Keratinocyte (primary cell): ENCODE measurements at regions not wholly inside any gene's neighbourhood (a gene's known extent, or its start where the extent isn't known, plus 50 kb on each side); places are given as distances from the start of the nearest gene placed in this dataset.

Experiments used
- DNase-seq: peaks from one replicate; pipeline ENCODE4 v3.0.0-alpha.2; 2011; ENCODE audit warnings: low read depth, missing footprints, low spot score
- FAIRE-seq: peaks from 2 replicates; lab custom pipeline; 2011; peaks lifted over from hg19 to GRCh38; lab: Jason Lieb, UNC
- H2AFZ ChIP-seq: 2 replicates; pipeline ENCODE4 v1.6.0; 2012; ENCODE audit warnings: low read length, control low read depth, inconsistent platforms; ENCODE audit not compliant: control insufficient read depth
- H3K27ac ChIP-seq: 2 replicates; pipeline ENCODE4 v1.5.1; 2011; ENCODE audit warnings: low read length; ENCODE audit not compliant: control insufficient read depth, insufficient read depth
- H3K27me3 ChIP-seq: 3 replicates; pipeline ENCODE4 v1.6.0; 2011; ENCODE audit warnings: low read length; ENCODE audit not compliant: control insufficient read depth, insufficient read depth; ENCODE audit errors: extremely low read depth
- H3K36me3 ChIP-seq, 2 experiments: 2 replicates in 1 of 2; 3 replicates in 1 of 2; pipeline ENCODE4 v1.5.1; 2011; ENCODE audit warnings: low read length in 2 of 2, mild to moderate bottlenecking in 1 of 2; ENCODE audit not compliant: control insufficient read depth in 2 of 2, insufficient read depth in 2 of 2; ENCODE audit errors: extremely low read depth in 1 of 2
- H3K4me1 ChIP-seq: 3 replicates; pipeline ENCODE4 v1.5.1; 2011; ENCODE audit warnings: low read length; ENCODE audit not compliant: control insufficient read depth, insufficient read depth; ENCODE audit errors: extremely low read depth
- H3K4me2 ChIP-seq: 3 replicates; pipeline ENCODE4 v1.6.0; 2011; ENCODE audit warnings: low read depth, low read length; ENCODE audit not compliant: control insufficient read depth, insufficient read depth; ENCODE audit errors: extremely low read depth
- H3K4me3 ChIP-seq, 3 experiments: fragments of 200-600 bp in 1 of 3; sonication (generic) in 1 of 3; 2 replicates in 2 of 3; 3 replicates in 1 of 3; pipeline ENCODE4 v1.5.1; 2011 to 2016; ENCODE audit warnings: low read length in 3 of 3, mild to moderate bottlenecking in 3 of 3, control low read depth in 2 of 3, inconsistent platforms in 1 of 3, low read depth in 1 of 3, mixed read lengths in 1 of 3, mixed run types in 1 of 3, moderate library complexity in 1 of 3; ENCODE audit not compliant: control insufficient read depth in 2 of 3, insufficient read depth in 2 of 3; ENCODE audit errors: extremely low read depth in 1 of 3
- H3K79me2 ChIP-seq: 2 replicates; pipeline ENCODE4 v1.6.0; 2012; ENCODE audit warnings: low read length; ENCODE audit not compliant: control insufficient read depth, insufficient read depth
- H3K9ac ChIP-seq: 3 replicates; pipeline ENCODE4 v1.6.0; 2011; ENCODE audit warnings: low read length; ENCODE audit not compliant: control insufficient read depth, insufficient read depth; ENCODE audit errors: extremely low read depth
- H3K9me1 ChIP-seq: 3 replicates; pipeline ENCODE4 v1.6.0; 2011; ENCODE audit warnings: low read length; ENCODE audit not compliant: control insufficient read depth, insufficient read depth; ENCODE audit errors: extremely low read depth
- H3K9me3 ChIP-seq: 2 replicates; pipeline ENCODE4 v1.5.1; 2012; ENCODE audit warnings: low read depth, low read length; ENCODE audit not compliant: control insufficient read depth
- H4K20me1 ChIP-seq: 3 replicates; pipeline ENCODE4 v1.6.0; 2011; ENCODE audit warnings: low read length; ENCODE audit not compliant: control insufficient read depth, insufficient read depth; ENCODE audit errors: extremely low read depth
- CTCF ChIP-seq, 3 experiments: IDR thresholded peaks in 1 of 3; conservative IDR thresholded peaks in 1 of 3; optimal IDR thresholded peaks in 1 of 3; 2 replicates in 2 of 3; 3 replicates in 1 of 3; pipeline versions ENCODE3 to v1.5.1; 2011; ENCODE audit warnings: low read length in 3 of 3, mild to moderate bottlenecking in 3 of 3, moderate library complexity in 2 of 3, control low read depth in 1 of 3, inconsistent platforms in 1 of 3; ENCODE audit not compliant: insufficient read depth in 2 of 3; ENCODE audit errors: extremely low read depth in 1 of 3
- EZH2 ChIP-seq: IDR thresholded peaks from one replicate; pipeline ENCODE4 v1.6.1; 2012; ENCODE audit warnings: inconsistent platforms, mild to moderate bottlenecking, low read length, moderate library complexity
- dilution Hi-C: fragments of 300-500 bp; cut with MboI; formaldehyde crosslinking; loops from one replicate; pipeline ENCODE4 v1.7.0; 2020; ENCODE audit warnings: low sequenced_read_pairs; ENCODE audit not compliant: extremely low pct_ligation_motif_present

GRCh38 chr13:84774111-84774510 lies 891.8 kb upstream of the SLITRK1 start:
- Histone ChIP-seq H3K4me1 (no peaks in the 10 kb centered on the region), H3K27ac (no peak overlapping the region), H2AFZ (no peak overlapping the region), H4K20me1 (no peaks in the 10 kb centered on the region), H3K4me3 (no peak overlapping the region), H3K9ac (no peak overlapping the region), H3K4me2 (no peak overlapping the region), H3K79me2 (no peaks in the 10 kb centered on the region), H3K9me1 (no peaks in the 10 kb centered on the region), H3K36me3 (no peaks in the 10 kb centered on the region), H3K9me3 (no peaks in the 10 kb centered on the region), H3K27me3 (no peaks in the 10 kb centered on the region)
- no peak for DNase-seq
- no peak for TF ChIP-seq EZH2
- TF ChIP-seq CTCF (optimal IDR thresholded peaks at IDR 0.05 in 1 of 3, IDR thresholded peaks at IDR 0.05 in 1 of 3, conservative IDR thresholded peaks at IDR 0.05 in 1 of 3; ENCODE audit: extremely low read depth in 1 of 3, insufficient read depth in 2 of 3, low read length in 3 of 3), result no peak
- no peak for FAIRE-seq
- dilution Hi-C loops, result no loop called here

GRCh38 chr13:84760956-84761355 lies 878.7 kb upstream of the SLITRK1 start:
- H4K20me1 ChIP-seq, result no peaks in the 10 kb centered on the region
- no peak overlapping the region for H3K27ac ChIP-seq
- no peak for DNase-seq
- no peaks in the 10 kb centered on the region for H3K4me1 ChIP-seq
- H3K79me2 ChIP-seq, result no peaks in the 10 kb centered on the region
- H3K9ac ChIP-seq, result no peak overlapping the region
- no peaks in the 10 kb centered on the region for H3K9me3 ChIP-seq
- H3K4me3 ChIP-seq, result no peak overlapping the region
- H3K9me1 ChIP-seq, result no peaks in the 10 kb centered on the region
- no peak for FAIRE-seq
- dilution Hi-C loops, result no loop called here
- H3K27me3 ChIP-seq, result no peaks in the 10 kb centered on the region
- no peak overlapping the region for H3K4me2 ChIP-seq
- no peak overlapping the region for H2AFZ ChIP-seq
- no peak for TF ChIP-seq EZH2
- no peak for TF ChIP-seq CTCF (optimal IDR thresholded peaks at IDR 0.05 in 1 of 3, IDR thresholded peaks at IDR 0.05 in 1 of 3, conservative IDR thresholded peaks at IDR 0.05 in 1 of 3; ENCODE audit: extremely low read depth in 1 of 3, insufficient read depth in 2 of 3, low read length in 3 of 3)
- no peaks in the 10 kb centered on the region for H3K36me3 ChIP-seq
